Activated naive CD8-positive, alpha-beta T cell treated with anti-CD3 and anti-CD28 coated beads, Interleukin-2, amount 10 ng/mL, durations not matched to agents 7 days and 5 days (primary cell): ENCODE measurements at regions not wholly inside any gene's neighbourhood (a gene's known extent, or its start where the extent isn't known, plus 50 kb on each side); places are given as distances from the start of the nearest gene placed in this dataset.

ENCODE experiments used
- ATAC-seq: fragments of 150-1000 bp; cut with Tn5 transposase; one replicate; pipeline ENCODE4 v1.10.0; 2021; ENCODE audit warnings: low read depth, moderate library complexity
- POLR2A ChIA-PET: fragments of 350-600 bp; sonication (Branson Sonifier 250); formaldehyde crosslinking; loops from one replicate; lab custom pipeline; 2021; ENCODE audit warnings: antibody characterized with exemption; lab: Charles Lee
- DNase-seq: peaks from one replicate; pipeline ENCODE4 v3.0.0; 2021
- H3K27ac Mint-ChIP-seq: one replicate; pipeline ENCODE4 v1.8.0; 2022; ENCODE audit warnings: mild to moderate bottlenecking, mixed read lengths
- H3K27me3 Mint-ChIP-seq: one replicate; pipeline ENCODE4 v1.8.0; 2022; ENCODE audit warnings: mild to moderate bottlenecking, moderate library complexity, mixed read lengths
- H3K36me3 Mint-ChIP-seq: one replicate; pipeline ENCODE4 v1.8.0; 2021; ENCODE audit warnings: mild to moderate bottlenecking, mixed read lengths
- H3K4me1 Mint-ChIP-seq: one replicate; pipeline ENCODE4 v1.8.0; 2021; ENCODE audit warnings: mixed read lengths
- H3K4me3 Mint-ChIP-seq: one replicate; pipeline ENCODE4 v1.8.0; 2022; ENCODE audit warnings: mild to moderate bottlenecking, moderate library complexity, mixed read lengths
- H3K9me3 Mint-ChIP-seq: one replicate; pipeline ENCODE4 v1.8.0; 2021; ENCODE audit warnings: mixed read lengths

DNA sequence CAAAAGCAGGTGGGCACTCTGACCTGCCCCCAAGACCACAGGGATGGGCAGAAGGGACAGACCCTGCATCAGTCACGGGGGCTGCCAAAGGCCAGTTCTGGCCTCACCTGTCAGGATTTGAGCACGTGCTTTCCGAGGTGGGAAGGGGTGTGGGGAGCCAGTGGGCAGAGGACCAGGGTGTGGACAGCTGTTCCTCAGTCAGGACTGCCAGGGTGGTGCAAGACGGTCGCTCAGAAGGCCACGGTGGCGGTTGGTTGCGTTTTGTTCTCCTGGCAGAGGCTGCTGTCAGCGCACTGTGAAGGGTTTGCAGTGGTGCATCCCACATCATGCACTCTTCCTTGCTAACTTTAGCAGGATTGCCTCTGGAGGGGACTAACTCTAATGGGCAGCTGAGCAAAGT is 665.3 kb upstream of the RAB6C start:
- no peak overlapping the region for H3K4me3 Mint-ChIP-seq
- DNase-seq (no peak), ATAC-seq (no peak)
- H3K4me1 Mint-ChIP-seq, result no peaks in the 10 kb centered on the region
- H3K27ac Mint-ChIP-seq, result no peak overlapping the region
- H3K9me3 Mint-ChIP-seq, result no peaks in the 10 kb centered on the region
- H3K36me3 Mint-ChIP-seq, result no peaks in the 10 kb centered on the region
- POLR2A ChIA-PET, result no interaction called here
- peaks cover 1% of the 10 kb centered on the region for H3K27me3 Mint-ChIP-seq

- Mint-ChIP-seq H3K9me3 (no peaks in the 10 kb centered on the region), H3K4me3 (no peak overlapping the region), H3K36me3 (no peaks in the 10 kb centered on the region), H3K27me3 (peaks cover 5% of the 10 kb centered on the region), H3K27ac (no peak overlapping the region), H3K4me1 (no peaks in the 10 kb centered on the region)
- DNase-seq (no peak), ATAC-seq (no peak)
- POLR2A ChIA-PET, result no interaction called here
Measured at GRCh38 chr2:129318581-129319421, 660.7 kb upstream of the RAB6C start.

DNA sequence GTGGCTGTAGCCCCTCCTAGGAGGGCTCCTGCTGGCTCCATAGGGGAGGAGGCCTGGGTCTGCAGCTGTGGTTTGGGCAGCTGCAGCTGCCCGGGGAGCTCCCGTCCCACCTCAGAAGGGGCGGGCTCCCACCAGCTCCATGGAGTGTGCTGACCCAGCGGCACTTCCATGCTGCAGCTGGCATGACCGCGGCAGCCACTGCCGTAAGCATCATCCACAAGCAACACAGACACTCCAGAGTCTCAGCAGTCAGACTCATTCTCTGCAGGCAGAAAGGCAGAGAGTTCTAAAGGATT is 660.1 kb upstream of the RAB6C start:
- no peak overlapping the region for H3K27ac Mint-ChIP-seq

DNA sequence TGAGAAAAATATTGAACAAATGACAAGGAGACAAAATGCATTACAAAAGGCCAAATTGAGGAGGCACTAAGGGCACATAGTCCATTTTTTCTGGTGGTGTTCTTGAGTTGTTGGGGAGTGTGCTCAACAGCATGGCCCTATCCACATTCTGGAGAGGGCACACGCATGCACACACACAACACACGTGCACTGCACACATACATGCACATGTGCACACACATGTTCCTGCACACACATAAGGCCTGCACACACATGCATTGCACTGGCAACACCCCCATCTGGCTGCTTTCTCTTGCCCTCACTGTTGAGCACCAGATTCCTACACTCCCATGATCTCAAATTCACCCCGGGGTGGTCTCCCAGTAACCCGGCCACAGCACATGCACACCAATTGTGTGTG is 659.2 kb upstream of the RAB6C start:
- Mint-ChIP-seq H3K9me3 (no peaks in the 10 kb centered on the region), H3K4me3 (no peak overlapping the region), H3K27ac (no peak overlapping the region), H3K4me1 (no peaks in the 10 kb centered on the region), H3K27me3 (peaks cover 5% of the 10 kb centered on the region), H3K36me3 (no peaks in the 10 kb centered on the region)
- POLR2A ChIA-PET, result no interaction called here
- DNase-seq (no peak), ATAC-seq (no peak)

More for the DNA sequence above, 660.1 kb upstream of the RAB6C start:
- Mint-ChIP-seq H3K9me3 (no peaks in the 10 kb centered on the region), H3K4me3 (no peak overlapping the region), H3K36me3 (no peaks in the 10 kb centered on the region), H3K27me3 (peaks cover 5% of the 10 kb centered on the region), H3K4me1 (no peaks in the 10 kb centered on the region)
- no peak for ATAC-seq
- POLR2A ChIA-PET, result no interaction called here
- DNase-seq, result no peak

DNA sequence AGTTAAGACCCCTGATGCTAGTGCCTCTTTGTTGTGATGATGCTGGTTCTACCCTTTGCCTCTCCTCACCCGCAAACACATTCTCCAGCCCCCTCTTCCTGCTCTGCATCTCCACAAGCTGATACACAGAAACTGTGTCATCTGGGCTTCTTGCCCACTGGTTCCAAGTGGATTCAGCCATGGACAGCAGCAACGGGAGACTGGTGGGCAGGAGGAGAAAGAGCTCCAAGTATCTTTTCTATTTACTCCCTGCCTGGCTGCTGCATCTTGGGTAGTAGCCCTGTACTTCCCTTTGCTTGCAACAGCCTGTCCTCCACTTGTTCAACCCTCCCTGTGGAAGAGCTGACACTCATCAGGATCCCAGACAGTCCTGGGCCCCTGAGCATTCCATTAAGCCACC is 655.1 kb upstream of the RAB6C start:
- H3K4me3 Mint-ChIP-seq, result no peak overlapping the region

DNA sequence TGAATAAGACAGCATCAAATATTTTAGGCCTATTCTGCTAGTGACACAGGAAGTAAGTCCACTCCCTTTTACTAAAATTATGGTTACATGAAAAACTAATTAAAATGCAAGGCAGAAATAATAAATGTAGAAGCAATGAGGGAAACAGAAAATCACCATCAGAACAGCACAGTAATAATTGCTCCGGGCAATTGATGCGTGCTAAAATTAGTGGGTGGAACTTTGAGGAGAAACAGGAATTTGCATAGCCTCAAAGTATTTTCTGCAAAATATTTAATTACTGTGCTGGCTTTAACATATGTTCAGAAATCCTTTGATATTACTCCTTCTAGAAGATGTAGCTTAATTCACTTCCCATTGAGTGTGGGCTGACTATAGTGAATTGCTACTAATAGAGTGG is 654.3 kb upstream of the RAB6C start:
- no peaks in the 10 kb centered on the region for H3K36me3 Mint-ChIP-seq

More for the DNA sequence above, 655.1 kb upstream of the RAB6C start:
- no peak for ATAC-seq
- POLR2A ChIA-PET, result no interaction called here
- peaks cover 5% of the 10 kb centered on the region for H3K27me3 Mint-ChIP-seq
- no peak for DNase-seq
- H3K36me3 Mint-ChIP-seq, result no peaks in the 10 kb centered on the region
- H3K9me3 Mint-ChIP-seq, result peaks cover 1% of the 10 kb centered on the region
- no peaks in the 10 kb centered on the region for H3K4me1 Mint-ChIP-seq
- no peak overlapping the region for H3K27ac Mint-ChIP-seq

DNA sequence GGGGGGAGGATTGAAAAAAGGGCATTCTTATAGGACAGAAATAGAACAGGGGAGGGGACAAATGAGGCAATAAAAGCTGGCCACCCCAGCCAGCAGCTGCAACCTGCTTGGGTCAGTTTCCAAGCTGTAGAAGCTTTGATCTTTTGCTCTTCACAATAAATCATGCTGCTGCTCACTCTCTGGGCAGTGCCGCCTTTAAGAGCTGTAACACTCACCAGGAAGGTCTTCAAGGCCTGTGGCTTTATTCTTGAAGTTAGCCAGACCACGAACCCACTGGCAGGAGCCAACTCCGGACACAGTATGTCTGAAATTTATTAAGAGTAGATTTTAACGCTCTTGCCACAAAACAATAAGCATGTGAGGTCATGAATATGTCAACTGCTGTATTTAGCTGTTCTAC is 649.9 kb upstream of the RAB6C start:
- H3K4me1 Mint-ChIP-seq, result no peaks in the 10 kb centered on the region
- no peak overlapping the region for H3K4me3 Mint-ChIP-seq
- ATAC-seq, result no peak
- DNase-seq, result no peak
- POLR2A ChIA-PET, result no interaction called here
- H3K27me3 Mint-ChIP-seq, result peaks cover 2% of the 10 kb centered on the region
- no peaks in the 10 kb centered on the region for H3K36me3 Mint-ChIP-seq
- no peak overlapping the region for H3K27ac Mint-ChIP-seq
- H3K9me3 Mint-ChIP-seq, result peaks cover 1% of the 10 kb centered on the region

More for the DNA sequence above, 654.3 kb upstream of the RAB6C start:
- ATAC-seq, result no peak
- Mint-ChIP-seq H3K9me3 (peaks cover 1% of the 10 kb centered on the region), H3K4me3 (no peak overlapping the region), H3K4me1 (no peaks in the 10 kb centered on the region), H3K27ac (no peak overlapping the region), H3K27me3 (peaks cover 3% of the 10 kb centered on the region)
- POLR2A ChIA-PET, result no interaction called here
- DNase-seq, result no peak

GRCh38 chr2:129330504-129330903 is 649.0 kb upstream of the RAB6C start:
- no peak overlapping the region for H3K27ac Mint-ChIP-seq
- no peaks in the 10 kb centered on the region for H3K36me3 Mint-ChIP-seq
- POLR2A ChIA-PET, result no interaction called here
- DNase-seq (no peak), ATAC-seq (no peak)
- peaks cover 1% of the 10 kb centered on the region for H3K9me3 Mint-ChIP-seq
- H3K4me1 Mint-ChIP-seq, result no peaks in the 10 kb centered on the region
- no peak overlapping the region for H3K4me3 Mint-ChIP-seq
- H3K27me3 Mint-ChIP-seq, result peaks cover 1% of the 10 kb centered on the region

- no peak overlapping the region for H3K4me3 Mint-ChIP-seq
- no peaks in the 10 kb centered on the region for H3K27me3 Mint-ChIP-seq
- DNase-seq, result no peak
- H3K36me3 Mint-ChIP-seq, result no peaks in the 10 kb centered on the region
- no peak for ATAC-seq
- H3K9me3 Mint-ChIP-seq, result peaks cover 1% of the 10 kb centered on the region
- no peak overlapping the region for H3K27ac Mint-ChIP-seq
- POLR2A ChIA-PET, result no interaction called here
- no peaks in the 10 kb centered on the region for H3K4me1 Mint-ChIP-seq
Measured at GRCh38 chr2:129331638-129332037, 647.8 kb upstream of the RAB6C start.

DNA sequence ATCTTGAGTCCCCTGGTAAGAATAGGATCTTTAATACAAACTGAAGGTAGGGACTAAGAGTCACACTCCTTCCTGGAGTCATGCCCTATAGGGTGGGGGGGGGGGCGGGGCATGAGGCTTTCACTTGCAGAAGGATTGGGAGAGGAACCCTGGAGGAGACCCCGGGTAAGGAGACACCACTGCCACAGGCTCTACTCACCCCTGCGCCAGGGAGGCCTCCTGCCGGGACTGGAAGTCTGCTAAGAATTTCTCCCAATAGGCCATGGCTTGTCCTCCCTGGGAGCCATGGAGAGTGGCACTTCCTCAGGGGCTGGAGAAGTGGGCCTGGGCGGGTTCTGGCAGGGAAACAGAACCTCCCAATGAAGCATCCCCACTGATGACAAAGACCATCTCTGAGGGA is 645.3 kb upstream of the RAB6C start:
- no peak overlapping the region for H3K4me3 Mint-ChIP-seq
- DNase-seq, result no peak

DNA sequence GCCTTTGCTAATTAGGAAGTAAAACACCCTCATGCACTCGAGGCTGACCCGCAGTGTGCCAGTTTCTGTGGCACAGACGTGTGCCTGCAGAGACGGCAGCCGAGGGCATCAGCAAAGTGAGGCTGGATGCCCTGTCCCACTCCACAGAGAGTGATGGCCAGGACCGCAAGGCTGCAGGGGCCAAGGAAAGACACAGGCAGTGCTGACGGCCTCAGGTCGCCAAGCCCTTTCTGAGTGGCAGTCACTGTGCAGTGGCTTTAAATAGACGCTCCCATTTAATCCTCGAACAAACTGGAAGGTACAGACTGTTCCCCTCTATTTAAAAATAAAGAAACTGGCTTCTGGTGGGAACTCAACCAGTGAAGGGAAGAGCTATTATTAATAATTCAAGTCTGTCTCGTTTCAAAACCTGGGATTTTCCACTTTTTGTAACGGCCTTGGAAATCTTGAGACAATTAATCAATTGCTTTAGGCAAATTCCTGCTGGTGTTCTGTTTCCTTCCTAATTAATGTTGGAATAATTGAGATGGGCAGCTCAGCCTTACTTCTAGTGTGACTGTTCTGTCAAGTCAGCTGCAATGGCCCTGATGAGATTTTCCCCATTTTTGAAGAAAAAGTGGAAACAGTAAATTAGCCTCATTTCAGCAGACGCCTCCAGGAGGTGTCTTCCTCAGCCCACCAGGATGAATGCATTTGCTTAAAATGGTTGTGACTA is 644.6 kb upstream of the RAB6C start:
- DNase-seq, result no peak
- H3K9me3 Mint-ChIP-seq, result no peaks in the 10 kb centered on the region
- ATAC-seq, result no peak
- no peak overlapping the region for H3K27ac Mint-ChIP-seq
- H3K27me3 Mint-ChIP-seq, result no peaks in the 10 kb centered on the region
- no peak overlapping the region for H3K4me3 Mint-ChIP-seq
- POLR2A ChIA-PET, result no interaction called here
- no peaks in the 10 kb centered on the region for H3K36me3 Mint-ChIP-seq
- H3K4me1 Mint-ChIP-seq, result no peaks in the 10 kb centered on the region

More for the DNA sequence above, 645.3 kb upstream of the RAB6C start:
- no peaks in the 10 kb centered on the region for H3K9me3 Mint-ChIP-seq
- POLR2A ChIA-PET, result no interaction called here
- H3K36me3 Mint-ChIP-seq, result no peaks in the 10 kb centered on the region
- no peaks in the 10 kb centered on the region for H3K27me3 Mint-ChIP-seq
- ATAC-seq, result no peak
- no peak overlapping the region for H3K27ac Mint-ChIP-seq
- H3K4me1 Mint-ChIP-seq, result no peaks in the 10 kb centered on the region

- Mint-ChIP-seq H3K27ac (no peak overlapping the region), H3K9me3 (peaks cover 2% of the 10 kb centered on the region), H3K4me1 (no peaks in the 10 kb centered on the region), H3K27me3 (no peaks in the 10 kb centered on the region), H3K4me3 (no peak overlapping the region), H3K36me3 (no peaks in the 10 kb centered on the region)
- no peak for DNase-seq
- ATAC-seq, result no peak
- POLR2A ChIA-PET, result no interaction called here
Measured at GRCh38 chr2:129336276-129336675, 643.2 kb upstream of the RAB6C start.

DNA sequence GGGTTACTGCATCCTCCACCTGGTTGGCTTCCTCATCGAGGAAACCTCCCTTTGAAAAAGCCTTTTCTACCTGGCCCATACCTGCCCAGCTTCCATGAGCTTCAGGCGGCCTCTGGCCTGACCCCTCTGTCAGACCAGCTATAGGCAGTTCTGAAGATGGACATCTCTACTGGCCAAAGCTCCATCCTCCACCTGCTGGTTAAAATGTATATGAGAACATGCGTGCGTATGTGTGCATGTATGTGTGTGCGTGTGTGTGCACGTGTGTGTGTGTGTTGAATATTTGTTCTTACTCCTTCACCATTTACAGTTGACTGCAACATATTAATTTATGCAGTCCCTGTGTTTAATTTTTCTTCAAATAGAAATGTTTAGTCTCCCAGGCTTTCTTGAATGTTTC is 642.4 kb upstream of the RAB6C start:
- Mint-ChIP-seq H3K27me3 (no peaks in the 10 kb centered on the region), H3K9me3 (peaks cover 2% of the 10 kb centered on the region), H3K4me1 (no peaks in the 10 kb centered on the region), H3K4me3 (no peak overlapping the region), H3K27ac (no peak overlapping the region), H3K36me3 (no peaks in the 10 kb centered on the region)
- POLR2A ChIA-PET, result no interaction called here
- DNase-seq, result no peak
- no peak for ATAC-seq

DNA sequence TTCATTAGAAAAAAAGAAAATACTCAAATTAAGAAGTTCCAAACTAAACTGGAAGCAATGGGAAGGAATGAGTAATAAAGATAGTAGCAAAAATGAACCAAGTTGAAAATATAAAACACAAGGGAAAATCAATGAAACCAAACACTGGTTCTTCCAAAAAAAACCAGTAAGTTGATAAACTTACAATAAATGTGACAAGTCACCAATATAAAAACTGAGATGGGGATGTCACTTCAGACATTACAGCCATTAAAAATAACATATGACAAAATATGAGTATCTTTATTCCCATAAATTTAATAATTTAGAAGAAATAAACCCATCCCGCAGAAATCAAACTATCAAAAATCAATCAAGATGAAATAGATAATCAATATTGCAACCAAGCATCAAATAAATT is 633.9 kb upstream of the RAB6C start:
- no peaks in the 10 kb centered on the region for H3K36me3 Mint-ChIP-seq
- no peak overlapping the region for H3K4me3 Mint-ChIP-seq
- POLR2A ChIA-PET, result no interaction called here
- H3K4me1 Mint-ChIP-seq, result no peaks in the 10 kb centered on the region
- no peak overlapping the region for H3K27ac Mint-ChIP-seq
- peaks cover 2% of the 10 kb centered on the region for H3K9me3 Mint-ChIP-seq
- H3K27me3 Mint-ChIP-seq, result peaks cover 5% of the 10 kb centered on the region
- ATAC-seq (no peak), DNase-seq (no peak)
